ENCODE measurements at regions not wholly inside any gene's neighbourhood (a gene's known extent, or its start where the extent isn't known, plus 50 kb on each side); places are given as distances from the start of the nearest gene placed in this dataset.

- Histone ChIP-seq H3K4me1 (ENCODE audit: control insufficient read depth, insufficient read depth, low read length) (no peaks in the 10 kb centered on the region), H3K27me3 (ENCODE audit: control insufficient read depth, insufficient read depth, low read length) (no peaks in the 10 kb centered on the region), H3K4me3 (ENCODE audit: low read length) (no peak overlapping the region), H3K9ac (ENCODE audit: low read length) (no peak overlapping the region), H3K36me3 (ENCODE audit: control insufficient read depth, insufficient read depth, low read length) (no peaks in the 10 kb centered on the region), H3K9me3 (ENCODE audit: control insufficient read depth, low read length) (no peaks in the 10 kb centered on the region)
Observed at GRCh38 chr9:119088002-119088547, 281.2 kb downstream of the BRINP1 start.

- H3K4me3 ChIP-seq (ENCODE audit: low read length): no peak overlapping the region
- H3K36me3 ChIP-seq (ENCODE audit: control insufficient read depth, insufficient read depth, low read length): no peaks in the 10 kb centered on the region
Observed at GRCh38 chr9:119091074-119091473, 278.2 kb downstream of the BRINP1 start.

GRCh38 chr9:119092125-119092524, 277.1 kb downstream of the BRINP1 start:
- no peaks in the 10 kb centered on the region for H3K27me3 ChIP-seq (ENCODE audit: control insufficient read depth, insufficient read depth, low read length)
- H3K4me1 ChIP-seq (ENCODE audit: control insufficient read depth, insufficient read depth, low read length): no peaks in the 10 kb centered on the region
- H3K9ac ChIP-seq (ENCODE audit: low read length): no peak overlapping the region
- no peaks in the 10 kb centered on the region for H3K36me3 ChIP-seq (ENCODE audit: control insufficient read depth, insufficient read depth, low read length)
- no peak overlapping the region for H3K4me3 ChIP-seq (ENCODE audit: low read length)
- H3K9me3 ChIP-seq (ENCODE audit: control insufficient read depth, low read length): no peaks in the 10 kb centered on the region

More at GRCh38 chr9:119091074-119091473, 278.2 kb downstream of the BRINP1 start:
- Histone ChIP-seq H3K9ac (ENCODE audit: low read length) (no peak overlapping the region), H3K4me1 (ENCODE audit: control insufficient read depth, insufficient read depth, low read length) (no peaks in the 10 kb centered on the region), H3K9me3 (ENCODE audit: control insufficient read depth, low read length) (no peaks in the 10 kb centered on the region), H3K27me3 (ENCODE audit: control insufficient read depth, insufficient read depth, low read length) (no peaks in the 10 kb centered on the region)

- no peaks in the 10 kb centered on the region for H3K9me3 ChIP-seq (ENCODE audit: control insufficient read depth, low read length)
- no peak overlapping the region for H3K4me3 ChIP-seq (ENCODE audit: low read length)
- no peak overlapping the region for H3K9ac ChIP-seq (ENCODE audit: low read length)
- H3K36me3 ChIP-seq (ENCODE audit: control insufficient read depth, insufficient read depth, low read length): no peaks in the 10 kb centered on the region
- no peaks in the 10 kb centered on the region for H3K27me3 ChIP-seq (ENCODE audit: control insufficient read depth, insufficient read depth, low read length)
- H3K4me1 ChIP-seq (ENCODE audit: control insufficient read depth, insufficient read depth, low read length): no peaks in the 10 kb centered on the region
Observed at GRCh38 chr9:119094086-119094485, 275.1 kb downstream of the BRINP1 start.

- no peaks in the 10 kb centered on the region for H3K27me3 ChIP-seq (ENCODE audit: control insufficient read depth, insufficient read depth, low read length)
- no peak overlapping the region for H3K9ac ChIP-seq (ENCODE audit: low read length)
- no peak overlapping the region for H3K4me3 ChIP-seq (ENCODE audit: low read length)
- H3K9me3 ChIP-seq (ENCODE audit: control insufficient read depth, low read length): no peaks in the 10 kb centered on the region
- no peaks in the 10 kb centered on the region for H3K36me3 ChIP-seq (ENCODE audit: control insufficient read depth, insufficient read depth, low read length)
- no peaks in the 10 kb centered on the region for H3K4me1 ChIP-seq (ENCODE audit: control insufficient read depth, insufficient read depth, low read length)
Observed at GRCh38 chr9:119095072-119095471, 274.2 kb downstream of the BRINP1 start.

- H3K36me3 ChIP-seq (ENCODE audit: control insufficient read depth, insufficient read depth, low read length): no peaks in the 10 kb centered on the region
- H3K27me3 ChIP-seq (ENCODE audit: control insufficient read depth, insufficient read depth, low read length): no peaks in the 10 kb centered on the region
- H3K4me1 ChIP-seq (ENCODE audit: control insufficient read depth, insufficient read depth, low read length): no peaks in the 10 kb centered on the region
- H3K9me3 ChIP-seq (ENCODE audit: control insufficient read depth, low read length): no peaks in the 10 kb centered on the region
- no peak overlapping the region for H3K9ac ChIP-seq (ENCODE audit: low read length)
- no peak overlapping the region for H3K4me3 ChIP-seq (ENCODE audit: low read length)
Observed at GRCh38 chr9:119101048-119101447, 268.2 kb downstream of the BRINP1 start.

GRCh38 chr9:119114681-119115080, 254.6 kb downstream of the BRINP1 start:
- H3K9ac ChIP-seq (ENCODE audit: low read length): no peak overlapping the region
- no peaks in the 10 kb centered on the region for H3K27me3 ChIP-seq (ENCODE audit: control insufficient read depth, insufficient read depth, low read length)
- H3K9me3 ChIP-seq (ENCODE audit: control insufficient read depth, low read length): no peaks in the 10 kb centered on the region

More at GRCh38 chr9:119114681-119115080, 254.6 kb downstream of the BRINP1 start:
- H3K36me3 ChIP-seq (ENCODE audit: control insufficient read depth, insufficient read depth, low read length): no peaks in the 10 kb centered on the region
- H3K4me3 ChIP-seq (ENCODE audit: low read length): no peak overlapping the region
- H3K4me1 ChIP-seq (ENCODE audit: control insufficient read depth, insufficient read depth, low read length): no peaks in the 10 kb centered on the region

Measured in mucosa of stomach (tissue), 1 donor.